Keratinocyte (primary cell): ENCODE measurements at regions not wholly inside any gene's neighbourhood (a gene's known extent, or its start where the extent isn't known, plus 50 kb on each side); places are given as distances from the start of the nearest gene placed in this dataset.

Experiments
- DNase-seq: peaks from one replicate; pipeline ENCODE4 v3.0.0-alpha.2; 2011; ENCODE audit warnings: low read depth, missing footprints, low spot score
- FAIRE-seq: peaks from 2 replicates; lab custom pipeline; 2011; peaks lifted over from hg19 to GRCh38; lab: Jason Lieb, UNC
- H2AFZ ChIP-seq: 2 replicates; pipeline ENCODE4 v1.6.0; 2012; ENCODE audit warnings: low read length, control low read depth, inconsistent platforms; ENCODE audit not compliant: control insufficient read depth
- H3K27ac ChIP-seq: 2 replicates; pipeline ENCODE4 v1.5.1; 2011; ENCODE audit warnings: low read length; ENCODE audit not compliant: control insufficient read depth, insufficient read depth
- H3K27me3 ChIP-seq: 3 replicates; pipeline ENCODE4 v1.6.0; 2011; ENCODE audit warnings: low read length; ENCODE audit not compliant: control insufficient read depth, insufficient read depth; ENCODE audit errors: extremely low read depth
- H3K36me3 ChIP-seq, 2 experiments: 2 replicates in 1 of 2; 3 replicates in 1 of 2; pipeline ENCODE4 v1.5.1; 2011; ENCODE audit warnings: low read length in 2 of 2, mild to moderate bottlenecking in 1 of 2; ENCODE audit not compliant: control insufficient read depth in 2 of 2, insufficient read depth in 2 of 2; ENCODE audit errors: extremely low read depth in 1 of 2
- H3K4me1 ChIP-seq: 3 replicates; pipeline ENCODE4 v1.5.1; 2011; ENCODE audit warnings: low read length; ENCODE audit not compliant: control insufficient read depth, insufficient read depth; ENCODE audit errors: extremely low read depth
- H3K4me2 ChIP-seq: 3 replicates; pipeline ENCODE4 v1.6.0; 2011; ENCODE audit warnings: low read depth, low read length; ENCODE audit not compliant: control insufficient read depth, insufficient read depth; ENCODE audit errors: extremely low read depth
- H3K4me3 ChIP-seq, 3 experiments: fragments of 200-600 bp in 1 of 3; sonication (generic) in 1 of 3; 2 replicates in 2 of 3; 3 replicates in 1 of 3; pipeline ENCODE4 v1.5.1; 2011 to 2016; ENCODE audit warnings: low read length in 3 of 3, mild to moderate bottlenecking in 3 of 3, control low read depth in 2 of 3, inconsistent platforms in 1 of 3, low read depth in 1 of 3, mixed read lengths in 1 of 3, mixed run types in 1 of 3, moderate library complexity in 1 of 3; ENCODE audit not compliant: control insufficient read depth in 2 of 3, insufficient read depth in 2 of 3; ENCODE audit errors: extremely low read depth in 1 of 3
- H3K79me2 ChIP-seq: 2 replicates; pipeline ENCODE4 v1.6.0; 2012; ENCODE audit warnings: low read length; ENCODE audit not compliant: control insufficient read depth, insufficient read depth
- H3K9ac ChIP-seq: 3 replicates; pipeline ENCODE4 v1.6.0; 2011; ENCODE audit warnings: low read length; ENCODE audit not compliant: control insufficient read depth, insufficient read depth; ENCODE audit errors: extremely low read depth
- H3K9me1 ChIP-seq: 3 replicates; pipeline ENCODE4 v1.6.0; 2011; ENCODE audit warnings: low read length; ENCODE audit not compliant: control insufficient read depth, insufficient read depth; ENCODE audit errors: extremely low read depth
- H3K9me3 ChIP-seq: 2 replicates; pipeline ENCODE4 v1.5.1; 2012; ENCODE audit warnings: low read depth, low read length; ENCODE audit not compliant: control insufficient read depth
- H4K20me1 ChIP-seq: 3 replicates; pipeline ENCODE4 v1.6.0; 2011; ENCODE audit warnings: low read length; ENCODE audit not compliant: control insufficient read depth, insufficient read depth; ENCODE audit errors: extremely low read depth
- EZH2 ChIP-seq: IDR thresholded peaks from one replicate; pipeline ENCODE4 v1.6.1; 2012; ENCODE audit warnings: inconsistent platforms, mild to moderate bottlenecking, low read length, moderate library complexity
- dilution Hi-C: fragments of 300-500 bp; cut with MboI; formaldehyde crosslinking; loops from one replicate; pipeline ENCODE4 v1.7.0; 2020; ENCODE audit warnings: low sequenced_read_pairs; ENCODE audit not compliant: extremely low pct_ligation_motif_present
- TF ChIP-seq, protein P1 (sequence below), 3 experiments: IDR thresholded peaks in 1 of 3; conservative IDR thresholded peaks in 1 of 3; optimal IDR thresholded peaks in 1 of 3; 2 replicates in 2 of 3; 3 replicates in 1 of 3; pipeline versions ENCODE3 to v1.5.1; 2011; ENCODE audit warnings: low read length in 3 of 3, mild to moderate bottlenecking in 3 of 3, moderate library complexity in 2 of 3, control low read depth in 1 of 3, inconsistent platforms in 1 of 3; ENCODE audit not compliant: insufficient read depth in 2 of 3; ENCODE audit errors: extremely low read depth in 1 of 3

DNA sequence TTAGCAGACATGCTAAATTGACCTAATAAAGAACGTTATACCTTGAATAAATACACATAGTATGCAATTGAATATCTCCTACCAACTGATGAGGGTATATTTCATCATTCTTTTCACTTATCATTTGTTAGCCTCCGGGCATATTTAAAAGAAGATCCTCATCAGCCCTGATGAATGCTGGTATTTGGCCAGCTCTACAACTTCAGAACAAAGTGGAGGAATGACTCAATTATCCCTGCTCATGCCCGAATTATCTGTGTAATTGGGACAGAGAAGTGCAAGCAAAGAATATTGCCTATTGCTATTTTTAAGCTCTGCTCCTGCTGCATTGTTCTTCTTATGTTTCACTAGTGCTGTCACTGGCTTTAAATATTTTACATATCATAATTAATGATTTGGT lies 622.1 kb downstream of the METTL15 start:
- no peak for DNase-seq
- dilution Hi-C loops: no loop called here
- H3K9me3 ChIP-seq: no peaks in the 10 kb centered on the region
- H3K27me3 ChIP-seq: no peaks in the 10 kb centered on the region
- no peak for FAIRE-seq
- no peak overlapping the region for H3K4me3 ChIP-seq
- H3K4me2 ChIP-seq: no peak overlapping the region
- H2AFZ ChIP-seq: no peak overlapping the region
- H3K27ac ChIP-seq: no peak overlapping the region
- no peaks in the 10 kb centered on the region for H4K20me1 ChIP-seq
- H3K9ac ChIP-seq: no peak overlapping the region
- no peaks in the 10 kb centered on the region for H3K79me2 ChIP-seq
- H3K36me3 ChIP-seq: no peaks in the 10 kb centered on the region
- no peaks in the 10 kb centered on the region for H3K9me1 ChIP-seq
- TF ChIP-seq, protein P1, sequence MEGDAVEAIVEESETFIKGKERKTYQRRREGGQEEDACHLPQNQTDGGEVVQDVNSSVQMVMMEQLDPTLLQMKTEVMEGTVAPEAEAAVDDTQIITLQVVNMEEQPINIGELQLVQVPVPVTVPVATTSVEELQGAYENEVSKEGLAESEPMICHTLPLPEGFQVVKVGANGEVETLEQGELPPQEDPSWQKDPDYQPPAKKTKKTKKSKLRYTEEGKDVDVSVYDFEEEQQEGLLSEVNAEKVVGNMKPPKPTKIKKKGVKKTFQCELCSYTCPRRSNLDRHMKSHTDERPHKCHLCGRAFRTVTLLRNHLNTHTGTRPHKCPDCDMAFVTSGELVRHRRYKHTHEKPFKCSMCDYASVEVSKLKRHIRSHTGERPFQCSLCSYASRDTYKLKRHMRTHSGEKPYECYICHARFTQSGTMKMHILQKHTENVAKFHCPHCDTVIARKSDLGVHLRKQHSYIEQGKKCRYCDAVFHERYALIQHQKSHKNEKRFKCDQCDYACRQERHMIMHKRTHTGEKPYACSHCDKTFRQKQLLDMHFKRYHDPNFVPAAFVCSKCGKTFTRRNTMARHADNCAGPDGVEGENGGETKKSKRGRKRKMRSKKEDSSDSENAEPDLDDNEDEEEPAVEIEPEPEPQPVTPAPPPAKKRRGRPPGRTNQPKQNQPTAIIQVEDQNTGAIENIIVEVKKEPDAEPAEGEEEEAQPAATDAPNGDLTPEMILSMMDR (optimal IDR thresholded peaks at IDR 0.05 in 1 of 3, IDR thresholded peaks at IDR 0.05 in 1 of 3, conservative IDR thresholded peaks at IDR 0.05 in 1 of 3; ENCODE audit: extremely low read depth in 1 of 3, insufficient read depth in 2 of 3, low read length in 3 of 3): no peak
- TF ChIP-seq EZH2: no peak
- no peaks in the 10 kb centered on the region for H3K4me1 ChIP-seq

DNA sequence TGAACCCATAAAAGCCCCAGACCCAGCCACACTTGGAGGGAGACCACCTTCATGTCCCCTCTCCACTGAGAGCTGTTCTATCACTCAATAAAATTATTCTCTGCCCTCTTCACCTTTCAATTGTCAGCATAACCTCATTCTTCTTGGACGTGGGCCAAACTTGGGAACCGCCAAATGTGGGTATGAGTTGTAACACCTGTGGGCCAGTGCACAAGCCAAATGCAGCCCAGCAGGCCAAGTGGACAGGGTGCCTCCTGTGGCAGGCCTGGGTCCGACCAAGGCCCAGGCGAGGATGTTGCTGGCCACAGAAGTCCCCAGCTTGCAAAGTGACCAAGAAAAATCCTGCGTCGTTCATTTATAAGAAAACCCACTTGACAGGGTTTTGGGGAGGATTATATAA lies 621.2 kb downstream of the METTL15 start:
- no peaks in the 10 kb centered on the region for H3K27me3 ChIP-seq
- no peaks in the 10 kb centered on the region for H3K9me1 ChIP-seq
- H3K27ac ChIP-seq: no peak overlapping the region
- DNase-seq: no peak
- no peak overlapping the region for H3K4me3 ChIP-seq
- no peak overlapping the region for H2AFZ ChIP-seq
- H3K79me2 ChIP-seq: no peaks in the 10 kb centered on the region
- dilution Hi-C loops: no loop called here
- no peaks in the 10 kb centered on the region for H4K20me1 ChIP-seq
- no peak overlapping the region for H3K9ac ChIP-seq
- FAIRE-seq: no peak
- H3K36me3 ChIP-seq: no peaks in the 10 kb centered on the region
- no peaks in the 10 kb centered on the region for H3K9me3 ChIP-seq
- no peak overlapping the region for H3K4me2 ChIP-seq
- H3K4me1 ChIP-seq: no peaks in the 10 kb centered on the region
- TF ChIP-seq, protein P1 (optimal IDR thresholded peaks at IDR 0.05 in 1 of 3, IDR thresholded peaks at IDR 0.05 in 1 of 3, conservative IDR thresholded peaks at IDR 0.05 in 1 of 3; ENCODE audit: extremely low read depth in 1 of 3, insufficient read depth in 2 of 3, low read length in 3 of 3): no peak
- TF ChIP-seq EZH2: no peak
